PFSK-1 (cell line): ENCODE measurements at regions not wholly inside any gene's neighbourhood (a gene's known extent, or its start where the extent isn't known, plus 50 kb on each side); places are given as distances from the start of the nearest gene placed in this dataset.

Source experiments
- FOXP2 ChIP-seq: optimal IDR thresholded peaks from 2 replicates; pipeline ENCODE3; 2011; ENCODE audit warnings: borderline replicate concordance, control low read depth, inconsistent platforms; ENCODE audit not compliant: insufficient read depth; ENCODE audit errors: extremely low read length, extremely low read depth
- POLR2AphosphoS5 ChIP-seq: IDR thresholded peaks from 2 replicates; pipeline ENCODE4 v1.6.1; 2012; ENCODE audit warnings: low read depth, mild to moderate bottlenecking, control low read depth, low read length, moderate library complexity
- REST ChIP-seq, 2 experiments: IDR thresholded peaks; 2 replicates each; pipeline versions ENCODE4 v1.6.1 to v1.8.0; 2011 to 2012; ENCODE audit warnings: low read depth in 2 of 2, low read length in 2 of 2, control low read depth in 1 of 2, inconsistent platforms in 1 of 2, mild to moderate bottlenecking in 1 of 2, moderate library complexity in 1 of 2; ENCODE audit not compliant: insufficient read depth in 1 of 2
- SIN3A ChIP-seq: IDR thresholded peaks from 2 replicates; pipeline ENCODE4 v1.6.1; 2012; ENCODE audit warnings: mild to moderate bottlenecking, low read length, moderate library complexity, borderline replicate concordance; ENCODE audit not compliant: insufficient read depth
- TAF1 ChIP-seq: IDR thresholded peaks from 2 replicates; pipeline ENCODE4 v1.6.1; 2012; ENCODE audit warnings: low read length, control low read depth, borderline replicate concordance; ENCODE audit not compliant: insufficient read depth

GRCh38 chr4:28776004-28776403 lies 1915.4 kb downstream of the STIM2 start:
- TF ChIP-seq TAF1 (no peak), POLR2AphosphoS5 (no peak), SIN3A (no peak), REST (IDR thresholded peaks at IDR 0.05; ENCODE audit: insufficient read depth in 1 of 2, low read depth in 2 of 2, low read length in 2 of 2) (no peak), FOXP2 (no peak)

- TF ChIP-seq SIN3A (no peak), POLR2AphosphoS5 (no peak), REST (IDR thresholded peaks at IDR 0.05; ENCODE audit: insufficient read depth in 1 of 2, low read depth in 2 of 2, low read length in 2 of 2) (no peak), FOXP2 (no peak), TAF1 (no peak)
Observed at GRCh38 chr4:28784188-28784587, 1923.5 kb downstream of the STIM2 start.

- TF ChIP-seq FOXP2, result no peak
Observed at GRCh38 chr4:28787947-28788346, 1927.3 kb downstream of the STIM2 start.

GRCh38 chr4:28788929-28789490 lies 1928.4 kb downstream of the STIM2 start:
- TF ChIP-seq TAF1 (no peak), REST (IDR thresholded peaks at IDR 0.05; ENCODE audit: insufficient read depth in 1 of 2, low read depth in 2 of 2, low read length in 2 of 2) (no peak), SIN3A (no peak), POLR2AphosphoS5 (no peak), FOXP2 (no peak)

GRCh38 chr4:28792917-28793597 lies 1927.1 kb upstream of the PCDH7 start:
- TF ChIP-seq FOXP2, result no peak
- no peak for TF ChIP-seq SIN3A
- TF ChIP-seq TAF1, result no peak
- no peak for TF ChIP-seq REST (IDR thresholded peaks at IDR 0.05; ENCODE audit: insufficient read depth in 1 of 2, low read depth in 2 of 2, low read length in 2 of 2)
- no peak for TF ChIP-seq POLR2AphosphoS5
